BJ (cell line): ENCODE measurements at regions not wholly inside any gene's neighbourhood (a gene's known extent, or its start where the extent isn't known, plus 50 kb on each side); places are given as distances from the start of the nearest gene placed in this dataset.

Experiments used
- CTCF ChIA-PET: fragments of 350-600 bp; formaldehyde crosslinking; extraction: SDS; loops from one replicate; lab custom pipeline; 2021; ENCODE audit warnings: antibody characterized with exemption, inconsistent platforms; lab: Yijun Ruan, JAX
- POLR2A ChIA-PET: fragments of 300-600 bp; sonication (Branson Sonifier 250); formaldehyde crosslinking; extraction: SDS; loops from one replicate; lab custom pipeline; 2021; ENCODE audit warnings: antibody characterized with exemption; lab: Charles Lee
- DNase-seq: peaks from one replicate; pipeline ENCODE4 v3.0.0-alpha.2; 2011; ENCODE audit warnings: low read depth
- H3K27me3 ChIP-seq: 2 replicates; pipeline ENCODE4 v1.6.0; 2011; ENCODE audit warnings: low read length; ENCODE audit not compliant: control insufficient read depth, insufficient read depth
- H3K36me3 ChIP-seq: 2 replicates; pipeline ENCODE4 v1.5.1; 2011; ENCODE audit warnings: low read length; ENCODE audit not compliant: control insufficient read depth, insufficient read depth
- H3K4me3 ChIP-seq: 2 replicates; pipeline ENCODE4 v1.5.1; 2011; ENCODE audit warnings: low read depth, mild to moderate bottlenecking, control low read depth, low read length
- TF ChIP-seq, protein P1 (sequence below): IDR thresholded peaks from 2 replicates; pipeline ENCODE4 v1.5.1; 2011; ENCODE audit warnings: low read depth, mild to moderate bottlenecking, control low read depth, inconsistent platforms, low read length, moderate library complexity; ENCODE audit not compliant: insufficient read depth

DNA sequence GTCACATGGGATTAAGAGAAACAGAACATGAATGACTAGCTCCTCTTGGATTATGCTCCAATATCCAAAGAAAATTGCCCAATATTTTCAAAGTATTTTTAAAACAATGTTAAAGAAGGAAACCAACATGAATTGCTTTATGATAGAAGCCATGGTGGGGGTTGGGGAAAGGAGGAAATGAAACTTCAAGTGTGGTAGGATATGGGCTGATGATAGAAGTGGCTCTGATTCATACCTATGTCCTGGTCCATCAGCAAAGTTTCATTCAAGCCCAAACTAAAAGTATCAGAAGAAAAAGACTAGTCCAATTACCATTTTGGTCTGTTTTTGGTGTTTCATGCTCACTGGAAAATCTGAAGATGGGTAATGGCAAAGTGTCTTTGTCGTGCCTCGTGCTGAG, 104.2 kb upstream of the PROX1 start:
- Histone ChIP-seq H3K27me3 (no peaks in the 10 kb centered on the region), H3K4me3 (no peak overlapping the region), H3K36me3 (no peaks in the 10 kb centered on the region)
- no peak for DNase-seq
- ChIA-PET CTCF (no interaction called here), POLR2A (no interaction called here)
- TF ChIP-seq, protein P1, sequence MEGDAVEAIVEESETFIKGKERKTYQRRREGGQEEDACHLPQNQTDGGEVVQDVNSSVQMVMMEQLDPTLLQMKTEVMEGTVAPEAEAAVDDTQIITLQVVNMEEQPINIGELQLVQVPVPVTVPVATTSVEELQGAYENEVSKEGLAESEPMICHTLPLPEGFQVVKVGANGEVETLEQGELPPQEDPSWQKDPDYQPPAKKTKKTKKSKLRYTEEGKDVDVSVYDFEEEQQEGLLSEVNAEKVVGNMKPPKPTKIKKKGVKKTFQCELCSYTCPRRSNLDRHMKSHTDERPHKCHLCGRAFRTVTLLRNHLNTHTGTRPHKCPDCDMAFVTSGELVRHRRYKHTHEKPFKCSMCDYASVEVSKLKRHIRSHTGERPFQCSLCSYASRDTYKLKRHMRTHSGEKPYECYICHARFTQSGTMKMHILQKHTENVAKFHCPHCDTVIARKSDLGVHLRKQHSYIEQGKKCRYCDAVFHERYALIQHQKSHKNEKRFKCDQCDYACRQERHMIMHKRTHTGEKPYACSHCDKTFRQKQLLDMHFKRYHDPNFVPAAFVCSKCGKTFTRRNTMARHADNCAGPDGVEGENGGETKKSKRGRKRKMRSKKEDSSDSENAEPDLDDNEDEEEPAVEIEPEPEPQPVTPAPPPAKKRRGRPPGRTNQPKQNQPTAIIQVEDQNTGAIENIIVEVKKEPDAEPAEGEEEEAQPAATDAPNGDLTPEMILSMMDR = no peak

DNA sequence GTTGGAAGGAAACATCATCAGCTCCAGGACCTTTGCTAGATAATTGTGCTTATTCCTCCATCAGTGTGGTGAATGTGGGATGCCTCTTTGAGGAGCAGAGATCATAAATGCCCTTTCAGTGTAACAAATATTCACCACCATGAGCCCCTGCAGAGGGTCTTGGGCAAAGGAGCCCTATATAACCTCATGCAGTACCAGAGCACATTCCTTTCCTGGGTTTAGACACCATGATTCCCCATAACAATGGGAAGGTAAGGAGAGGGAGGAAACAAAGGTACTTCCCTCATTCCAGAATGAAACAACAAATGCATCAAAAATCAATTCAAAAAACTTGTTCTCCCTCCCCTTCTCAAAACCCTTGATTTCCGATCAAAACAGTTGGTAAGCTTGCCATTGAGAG, 103.4 kb upstream of the PROX1 start:
- TF ChIP-seq, protein P1 = no peak
- Histone ChIP-seq H3K36me3 (no peaks in the 10 kb centered on the region), H3K4me3 (no peak overlapping the region), H3K27me3 (no peaks in the 10 kb centered on the region)
- POLR2A ChIA-PET = no interaction called here
- CTCF ChIA-PET = no interaction called here
- no peak for DNase-seq

DNA sequence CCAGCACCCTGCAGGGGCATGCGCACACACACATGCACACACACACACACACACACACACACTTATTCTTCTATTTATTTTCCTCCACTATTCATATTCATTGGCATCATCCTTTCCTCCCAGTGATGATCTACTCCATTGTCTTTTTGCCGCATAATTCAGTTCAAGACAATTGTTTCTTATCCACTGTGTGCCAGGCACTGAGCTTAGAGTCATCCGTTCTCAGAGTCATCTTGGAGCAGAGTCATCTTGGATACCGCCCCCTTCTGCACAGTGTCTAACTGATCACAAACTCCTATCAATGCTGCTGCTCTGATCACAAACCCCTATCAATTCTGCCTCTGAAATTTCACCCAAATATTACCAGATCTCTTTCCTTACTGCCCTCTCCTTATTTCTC, 102.8 kb upstream of the PROX1 start:
- CTCF ChIA-PET = no interaction called here

DNA sequence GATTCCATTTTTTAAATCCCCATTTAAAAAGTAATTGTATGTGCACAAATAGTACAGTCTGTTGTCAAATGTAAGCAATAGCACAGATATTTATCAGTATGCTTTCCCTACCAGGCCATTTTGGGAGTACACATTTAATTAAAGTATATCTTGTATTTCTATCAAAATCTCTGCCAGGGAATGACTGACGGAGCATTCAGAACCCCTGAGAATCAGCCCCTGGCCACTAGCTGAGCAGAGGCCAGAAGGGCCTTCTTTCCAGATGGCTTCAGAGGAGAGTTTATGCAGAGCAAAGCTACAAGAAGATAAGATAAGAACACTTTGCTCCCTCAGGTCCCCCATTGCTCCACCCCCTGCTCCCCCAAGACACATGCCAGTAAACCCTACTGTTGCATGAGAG, 99.9 kb upstream of the PROX1 start:
- DNase-seq = no peak
- H3K4me3 ChIP-seq = no peak overlapping the region
- CTCF ChIA-PET = no interaction called here
- TF ChIP-seq, protein P1 = no peak
- no peaks in the 10 kb centered on the region for H3K36me3 ChIP-seq
- H3K27me3 ChIP-seq = no peaks in the 10 kb centered on the region
- POLR2A ChIA-PET = no interaction called here

More for the DNA sequence above, 102.8 kb upstream of the PROX1 start:
- H3K27me3 ChIP-seq = no peaks in the 10 kb centered on the region
- H3K36me3 ChIP-seq = no peaks in the 10 kb centered on the region
- no peak for DNase-seq
- TF ChIP-seq, protein P1 = no peak
- no peak overlapping the region for H3K4me3 ChIP-seq
- POLR2A ChIA-PET = no interaction called here

DNA sequence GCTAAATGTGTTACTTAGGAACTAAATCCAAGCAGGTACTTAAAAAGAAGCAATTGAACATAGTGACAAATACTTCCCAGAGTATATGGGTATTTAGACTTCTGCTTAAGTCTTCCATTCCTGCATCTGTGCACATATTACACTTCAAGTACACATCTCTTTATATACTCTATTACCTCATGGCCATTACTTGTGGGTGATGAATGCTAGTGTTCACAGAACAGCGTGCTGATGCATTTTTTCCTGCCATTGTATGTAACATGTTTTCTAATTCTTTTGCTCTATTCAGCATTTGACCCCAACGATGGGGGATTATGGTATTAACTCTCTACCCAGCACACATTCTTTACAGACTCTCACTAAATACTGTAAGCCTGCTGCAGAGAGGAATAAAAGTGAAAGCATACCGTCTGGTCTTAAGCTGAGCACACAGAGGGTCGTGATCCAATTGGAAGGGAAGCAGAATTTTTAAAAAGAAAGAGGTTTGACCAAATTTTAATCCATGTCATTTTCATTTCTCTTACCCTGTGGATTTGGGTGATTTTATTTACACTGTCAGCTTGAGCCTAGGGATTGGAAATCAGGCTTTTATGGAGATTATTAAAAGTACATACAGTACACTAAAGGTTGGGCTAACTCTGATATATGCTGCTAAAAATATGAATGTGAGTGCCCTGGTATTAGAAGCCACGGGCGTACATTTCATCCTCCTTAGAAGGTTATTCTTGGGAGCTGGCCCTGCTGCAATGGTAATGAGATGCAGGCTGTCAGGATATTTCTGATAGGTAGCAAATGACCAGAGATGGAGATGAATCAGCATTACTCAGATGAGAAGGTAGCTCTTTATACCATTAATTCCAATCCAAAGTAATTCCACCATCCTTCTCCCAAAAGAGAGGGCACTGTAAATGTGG, 95.5 kb upstream of the PROX1 start:
- TF ChIP-seq, protein P1 = no peak
- H3K4me3 ChIP-seq = no peak overlapping the region
- DNase-seq = no peak
- H3K27me3 ChIP-seq = no peaks in the 10 kb centered on the region
- CTCF ChIA-PET = no interaction called here
- no peaks in the 10 kb centered on the region for H3K36me3 ChIP-seq
- POLR2A ChIA-PET = no interaction called here
